ENCODE measurements at regions not wholly inside any gene's neighbourhood (a gene's known extent, or its start where the extent isn't known, plus 50 kb on each side); places are given as distances from the start of the nearest gene placed in this dataset.

- DNase-seq: no peak
These were observed 296.4 kb upstream of the ACVR2A start for GRCh38 chr2:147548451-147548850.

DNA sequence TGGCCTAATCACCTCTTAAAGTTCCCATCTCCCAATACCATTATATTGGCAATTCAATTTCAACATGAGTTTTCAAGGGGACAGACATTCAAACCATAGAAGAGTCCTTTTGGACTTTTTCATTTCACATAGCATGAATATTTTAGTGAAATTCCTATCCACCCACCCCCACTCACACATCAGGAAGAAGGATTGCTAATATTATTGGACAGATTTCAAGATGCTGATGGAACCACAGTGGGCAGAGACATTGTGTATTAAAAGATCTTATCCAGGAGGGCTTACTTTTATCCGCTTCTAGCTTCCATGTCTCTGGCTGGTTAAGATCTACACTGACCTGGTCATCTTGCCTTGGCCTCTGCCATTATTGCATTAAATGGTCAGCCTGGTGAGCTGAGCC, 297.4 kb upstream of the ACVR2A start:
- DNase-seq: no peak

GRCh38 chr2:147546109-147546508, 298.7 kb upstream of the ACVR2A start:
- no peak for DNase-seq

GRCh38 chr2:147543056-147543455, 301.8 kb upstream of the ACVR2A start:
- DNase-seq: no peak

GRCh38 chr2:147542351-147542750, 302.5 kb upstream of the ACVR2A start:
- DNase-seq: no peak

DNA sequence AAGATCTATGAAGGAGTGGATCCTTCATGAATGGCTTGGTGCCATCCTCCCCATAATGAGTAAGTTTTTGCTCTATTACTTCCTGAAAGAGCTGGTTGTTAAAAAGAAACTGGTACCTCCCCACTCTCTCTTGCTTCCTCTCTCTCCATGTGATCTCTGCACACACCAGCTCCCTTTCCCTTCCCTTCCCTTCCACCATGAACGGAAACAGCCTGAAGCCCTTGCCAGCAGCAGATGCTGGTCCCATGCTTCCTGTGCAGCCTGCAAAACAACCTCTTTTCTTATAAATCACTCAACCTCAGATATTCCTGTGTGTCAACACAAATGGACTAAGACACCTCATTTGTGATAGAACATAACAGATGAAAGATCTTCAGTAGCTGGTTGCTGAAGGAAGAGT, 303.5 kb upstream of the ACVR2A start:
- no peak for DNase-seq

DNA sequence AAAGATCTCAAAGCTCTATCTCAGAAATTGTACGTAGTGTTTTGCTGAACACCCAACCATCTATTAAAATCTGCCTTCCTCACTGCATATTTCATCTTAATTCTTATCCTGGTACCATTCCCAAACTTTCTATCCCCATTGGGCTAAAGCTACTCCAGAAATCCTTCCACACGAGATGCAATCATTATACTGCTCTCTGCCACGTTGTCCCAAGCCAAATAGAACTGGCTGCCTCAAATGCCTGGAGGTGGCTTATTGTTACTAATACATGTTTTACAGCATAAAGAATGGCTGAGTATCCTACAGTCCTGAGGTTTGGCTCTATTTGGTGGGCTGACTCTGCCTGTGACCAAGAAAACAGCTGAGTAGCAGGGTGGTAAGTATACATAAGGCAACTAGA, 306.0 kb upstream of the ACVR2A start:
- DNase-seq: no peak

DNA sequence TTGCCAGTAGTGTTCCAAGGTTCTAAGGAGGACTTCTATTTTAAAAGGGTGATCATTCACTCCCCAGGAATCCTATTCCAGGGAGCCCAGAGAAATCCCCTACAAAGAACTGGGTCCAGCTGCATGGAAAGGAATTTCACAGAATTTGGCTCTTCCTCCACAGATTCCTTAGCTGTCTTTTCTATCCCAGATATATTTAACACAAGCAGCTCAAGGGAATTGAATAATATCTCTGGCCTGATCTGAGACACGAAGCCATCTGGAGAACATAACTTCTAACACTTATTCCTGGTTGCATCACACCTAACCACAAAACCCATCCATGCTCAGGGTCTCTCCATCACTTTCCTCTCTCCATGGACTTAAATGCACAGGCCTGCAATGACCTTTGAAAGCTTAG, 306.7 kb upstream of the ACVR2A start:
- DNase-seq: no peak

- no peak for DNase-seq
These were observed 313.6 kb upstream of the ACVR2A start for GRCh38 chr2:147531269-147531668.

DNA sequence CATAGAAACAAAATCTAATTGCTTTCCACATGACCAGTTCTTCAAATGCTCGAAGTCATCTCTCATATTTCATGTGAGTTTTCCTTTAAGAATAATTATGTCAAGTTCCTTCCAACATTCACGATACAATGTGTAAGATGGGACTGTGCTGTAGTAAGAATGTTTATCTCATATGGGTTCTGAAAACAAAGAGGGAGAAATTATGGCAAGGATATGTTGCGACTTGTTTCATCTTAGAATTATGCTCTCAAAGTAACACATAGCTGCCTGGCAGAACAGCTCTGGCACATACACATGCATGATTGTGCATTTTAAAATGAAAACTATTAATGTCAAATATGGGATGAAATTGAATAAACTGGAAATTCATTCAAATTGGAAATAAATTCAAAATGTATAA, 314.8 kb upstream of the ACVR2A start:
- no peak for DNase-seq

GRCh38 chr2:147525819-147526489, 318.9 kb upstream of the ACVR2A start:
- DNase-seq: peak in 2 of 3 experiments; percentile 36 to 71

- no peak for DNase-seq
These were observed 319.9 kb upstream of the ACVR2A start for GRCh38 chr2:147524912-147525311.

GRCh38 chr2:147523415-147523814, 321.4 kb upstream of the ACVR2A start:
- no peak for DNase-seq

DNA sequence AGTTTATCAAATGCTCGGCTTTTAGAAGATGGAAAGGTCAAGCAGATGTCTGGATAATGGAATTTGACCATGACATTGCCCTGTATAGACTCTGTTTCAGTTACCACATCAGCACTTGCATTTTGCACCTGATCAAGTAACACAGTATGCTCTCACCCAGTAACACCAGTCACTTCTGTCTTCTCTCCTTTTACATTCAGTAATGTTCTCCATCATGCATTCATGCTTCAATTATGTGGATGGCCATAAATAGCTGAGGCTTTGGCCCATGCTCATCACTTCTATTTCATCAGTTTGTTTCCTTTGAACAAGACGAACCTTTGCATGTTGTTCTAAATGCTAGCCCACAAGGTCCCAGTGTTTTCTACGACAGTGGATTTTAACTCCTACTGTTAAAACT, 322.9 kb upstream of the ACVR2A start:
- no peak for DNase-seq

DNA sequence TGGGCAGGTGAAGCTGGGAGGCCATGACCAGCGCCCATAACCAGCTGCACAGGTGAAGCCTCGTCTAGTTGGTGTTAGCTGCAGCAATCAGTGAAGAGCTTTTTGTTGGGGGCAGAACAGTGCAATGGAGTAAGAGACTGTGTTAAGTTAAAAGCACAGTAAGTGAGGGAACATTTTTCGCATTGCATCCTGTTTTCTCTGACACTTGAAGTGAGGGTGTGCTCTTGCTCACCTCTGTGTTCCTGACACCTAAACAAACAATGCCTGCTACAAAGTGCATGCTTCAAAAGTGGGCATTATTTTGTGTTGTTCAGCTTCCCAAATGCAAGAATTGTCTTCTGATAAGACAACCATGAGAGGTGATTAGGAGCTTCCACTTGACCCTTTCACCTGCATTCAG, 324.0 kb upstream of the ACVR2A start:
- DNase-seq: peak in 1 of 3 experiments; percentile 22

DNA sequence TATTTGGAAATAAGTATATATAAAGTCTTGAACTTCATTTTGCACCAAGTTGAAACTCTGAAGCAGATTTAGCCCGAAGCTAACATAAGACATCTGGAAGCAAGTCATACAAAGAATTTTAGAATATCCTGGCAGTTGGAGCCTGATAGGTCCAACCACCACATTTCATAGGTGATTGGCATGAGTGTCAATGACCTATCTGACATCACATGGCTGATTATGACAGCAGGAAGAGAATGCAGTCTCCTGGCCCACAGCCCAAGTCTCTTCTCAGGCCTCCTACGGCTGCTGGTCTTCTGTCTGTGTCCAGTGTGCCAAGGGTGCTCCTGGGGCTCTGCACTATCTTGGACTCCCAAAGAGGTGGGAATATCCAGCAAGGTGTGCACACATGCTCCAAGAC, 325.7 kb upstream of the ACVR2A start:
- no peak for DNase-seq

GRCh38 chr2:147515213-147515612, 329.6 kb upstream of the ACVR2A start:
- no peak for DNase-seq

- DNase-seq: peak in 1 of 3 experiments; percentile 85
These were observed 332.6 kb upstream of the ACVR2A start for GRCh38 chr2:147512206-147512605.

- peak in 1 of 3 experiments; percentile 26 for DNase-seq
These were observed 333.3 kb upstream of the ACVR2A start for GRCh38 chr2:147511491-147511948.

- DNase-seq: no peak
These were observed 335.0 kb upstream of the ACVR2A start for GRCh38 chr2:147509821-147510220.

DNA sequence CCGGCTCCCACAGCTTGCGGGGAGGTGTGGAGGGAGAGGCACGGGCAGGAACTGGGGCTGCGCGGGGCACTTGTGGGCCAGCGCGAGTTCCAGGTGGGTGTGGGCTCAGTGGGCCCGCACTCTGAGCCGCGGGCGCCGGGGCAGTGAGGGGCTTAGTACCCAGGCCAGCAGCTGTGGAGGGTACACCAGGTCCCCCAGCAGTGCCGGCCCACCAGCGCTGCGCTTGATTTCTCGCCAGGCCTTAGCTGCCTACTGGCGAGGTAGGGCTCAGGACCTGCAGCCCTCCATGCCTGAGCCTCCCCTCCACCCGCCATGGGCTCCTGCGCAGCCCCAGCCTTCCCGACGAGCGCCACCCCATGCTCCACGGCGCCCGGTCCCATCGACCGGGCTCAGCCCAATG, 337.9 kb upstream of the ACVR2A start:
- no peak for DNase-seq

DNA sequence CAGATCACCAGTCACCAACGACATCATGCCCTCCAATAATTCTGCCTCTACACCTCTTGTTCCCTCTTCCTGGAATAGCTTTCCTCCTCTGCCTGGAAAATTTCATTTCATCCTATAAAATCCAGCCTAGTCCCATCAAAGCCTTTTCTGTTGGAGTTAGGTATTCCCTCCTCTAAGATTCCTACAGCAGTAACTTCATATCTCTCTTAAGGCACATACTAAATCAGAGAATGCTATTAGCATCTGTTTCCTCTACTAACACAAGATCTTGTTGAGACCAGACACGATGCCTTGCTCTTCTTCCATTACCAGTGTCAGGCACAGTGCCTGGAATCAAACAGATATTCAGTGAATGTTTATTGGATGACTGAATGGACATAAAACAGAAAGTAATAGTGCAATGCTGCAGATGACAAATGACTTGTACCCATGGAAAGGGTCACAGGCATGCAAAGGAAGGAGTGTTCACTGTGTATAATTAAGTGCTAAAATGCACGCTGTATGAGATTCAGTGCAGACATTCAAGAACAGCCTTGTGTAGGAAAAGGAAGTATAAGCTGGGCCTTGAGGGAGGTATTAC, 342.0 kb upstream of the ACVR2A start:
- DNase-seq: no peak

- no peak for DNase-seq
These were observed 342.9 kb upstream of the ACVR2A start for GRCh38 chr2:147501968-147502367.

DNA sequence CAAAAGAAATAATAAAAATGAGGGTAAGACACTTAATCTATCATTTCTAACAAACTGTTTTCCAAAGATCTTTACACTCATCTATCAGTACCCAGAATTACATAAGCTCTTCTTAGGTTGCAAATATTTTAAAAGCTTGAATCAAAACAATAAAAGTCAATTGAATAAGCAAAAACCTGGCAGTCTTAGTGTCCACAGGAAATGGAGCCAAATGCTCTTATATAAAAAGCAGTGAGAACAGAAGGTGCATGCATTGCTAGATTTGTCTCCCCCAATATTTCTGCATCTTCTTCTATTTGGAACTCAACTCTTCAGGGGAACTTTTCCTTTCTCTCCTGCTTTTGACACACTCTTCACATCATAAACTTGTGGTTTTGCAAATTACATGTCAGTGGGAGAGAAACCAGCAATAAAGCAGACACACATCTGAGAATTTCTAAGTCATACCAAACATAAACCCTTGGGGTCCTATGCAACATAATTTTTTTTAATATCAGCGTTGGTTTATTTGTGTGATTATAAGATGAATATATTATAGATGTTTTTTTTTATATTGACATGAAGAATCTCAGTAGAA, 343.9 kb upstream of the ACVR2A start:
- no peak for DNase-seq

DNA sequence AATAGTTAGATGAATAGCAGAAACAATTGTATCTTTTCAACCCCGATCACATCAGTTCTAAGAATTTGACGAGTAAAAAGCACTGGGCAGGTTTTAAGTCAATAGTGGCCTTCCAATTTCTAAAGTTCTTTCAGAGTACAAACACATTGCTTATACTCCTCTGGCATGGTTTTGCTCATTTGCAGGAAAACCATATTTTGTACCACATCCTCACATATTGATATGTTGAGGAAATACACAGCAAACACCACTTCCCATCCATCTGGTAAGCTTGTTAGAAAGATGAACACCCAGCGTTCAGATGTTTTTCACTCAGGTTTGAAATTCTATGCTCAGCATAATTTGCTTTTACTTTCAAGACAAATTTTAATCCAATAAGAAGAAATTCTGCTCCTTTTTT, 344.6 kb upstream of the ACVR2A start:
- DNase-seq: no peak
